GM23338 (cell line): ENCODE measurements at regions not wholly inside any gene's neighbourhood (a gene's known extent, or its start where the extent isn't known, plus 50 kb on each side); places are given as distances from the start of the nearest gene placed in this dataset.

ENCODE experiments used
- ATAC-seq: fragments of 200-7000 bp; cut with Tn5 transposase; 3 replicates; pipeline ENCODE4 v1.9.1; 2020
- DNase-seq: peaks from one replicate; pipeline ENCODE4 v3.0.0-alpha.2; 2015; ENCODE audit warnings: low spot score
- H2AFZ ChIP-seq: fragments of 200-600 bp; sonication (generic); 2 replicates; pipeline ENCODE4 v1.8.0; 2016; ENCODE audit warnings: antibody characterized with exemption, mild to moderate bottlenecking, moderate library complexity
- H3F3A ChIP-seq: fragments of 200-600 bp; sonication (generic); replicated peaks from 2 replicates; pipeline ENCODE4 v1.8.0; 2017; ENCODE audit warnings: antibody characterized with exemption, mixed run types, low read depth
- H3K27ac ChIP-seq: fragments of 200-600 bp; sonication (generic); 2 replicates; pipeline ENCODE4 v1.6.1; 2016; ENCODE audit warnings: low read depth
- H3K27me3 ChIP-seq: fragments of 200-600 bp; sonication (generic); 2 replicates; pipeline ENCODE4 v1.8.0; 2016; ENCODE audit warnings: mild to moderate bottlenecking, mixed run types, moderate library complexity; ENCODE audit not compliant: insufficient read depth
- H3K36me3 ChIP-seq: fragments of 200-600 bp; sonication (generic); 2 replicates; pipeline ENCODE4 v1.8.0; 2016; ENCODE audit warnings: mild to moderate bottlenecking; ENCODE audit not compliant: insufficient read depth
- H3K4me1 ChIP-seq: fragments of 200-600 bp; sonication (generic); 2 replicates; pipeline ENCODE4 v1.8.0; 2016; ENCODE audit warnings: mild to moderate bottlenecking, moderate library complexity; ENCODE audit not compliant: insufficient read depth
- H3K4me2 ChIP-seq: fragments of 200-600 bp; sonication (generic); 2 replicates; pipeline ENCODE4 v1.7.1; 2017; ENCODE audit warnings: mixed run types
- H3K4me3 ChIP-seq: fragments of 200-600 bp; sonication (generic); 2 replicates; pipeline ENCODE4 v1.6.1; 2016; ENCODE audit warnings: mixed run types
- H3K79me2 ChIP-seq: fragments of 200-600 bp; sonication (generic); replicated peaks from 2 replicates; pipeline ENCODE4 v1.8.0; 2017; ENCODE audit warnings: mild to moderate bottlenecking; ENCODE audit not compliant: insufficient read depth
- H3K9me2 ChIP-seq: fragments of 200-600 bp; sonication (generic); 2 replicates; pipeline ENCODE4 v1.8.0; 2017; ENCODE audit not compliant: insufficient read depth
- H4K20me1 ChIP-seq: fragments of 200-600 bp; sonication (generic); replicated peaks from 2 replicates; pipeline ENCODE4 v1.8.0; 2017; ENCODE audit warnings: mild to moderate bottlenecking; ENCODE audit not compliant: insufficient read depth
- H3K27ac Mint-ChIP-seq: 2 replicates; pipeline ENCODE4 v1.8.0; 2020; ENCODE audit warnings: inconsistent platforms, mild to moderate bottlenecking, moderate library complexity, mixed read lengths
- H3K27me3 Mint-ChIP-seq: 3 replicates; pipeline ENCODE4 v1.8.0; 2022; ENCODE audit warnings: low read depth, mild to moderate bottlenecking, moderate library complexity, mixed read lengths, inconsistent platforms; ENCODE audit not compliant: insufficient read depth, poor library complexity
- H3K36me3 Mint-ChIP-seq: 3 replicates; pipeline ENCODE4 v1.8.0; 2021; ENCODE audit warnings: low read depth, mild to moderate bottlenecking, inconsistent platforms, moderate library complexity, mixed read lengths
- H3K4me1 Mint-ChIP-seq: 3 replicates; pipeline ENCODE4 v1.8.0; 2020; ENCODE audit warnings: mild to moderate bottlenecking, inconsistent platforms, mixed read lengths
- H3K4me3 Mint-ChIP-seq: 3 replicates; pipeline ENCODE4 v1.8.0; 2021; ENCODE audit warnings: moderate library complexity, mild to moderate bottlenecking, inconsistent platforms, mixed read lengths
- H3K9me3 Mint-ChIP-seq: 3 replicates; pipeline ENCODE4 v1.8.0; 2020; ENCODE audit warnings: moderate library complexity, mild to moderate bottlenecking, inconsistent platforms, mixed read lengths
- CREB1 ChIP-seq: fragments of 250-450 bp; sonication (Bioruptor Pico); IDR thresholded peaks from 2 replicates; pipeline ENCODE4 v1.5.0; 2020; ENCODE audit warnings: low read depth, mild to moderate bottlenecking, moderate library complexity
- CTCF ChIP-seq, 2 experiments: fragments of 200-600 bp in 1 of 2; sonication (generic) in 1 of 2; conservative IDR thresholded peaks; 2 replicates each; pipeline versions ENCODE4 v1.5.1 to v1.6.1; 2016 to 2017; ENCODE audit warnings: antibody characterized with exemption in 2 of 2, low read depth in 2 of 2, mild to moderate bottlenecking in 2 of 2, moderate library complexity in 1 of 2
- ETS1 ChIP-seq: IDR thresholded peaks from 2 replicates; pipeline ENCODE4 v1.6.1; 2016; ENCODE audit warnings: antibody characterized with exemption
- EZH2 ChIP-seq: fragments of 200-600 bp; sonication (generic); IDR thresholded peaks from one replicate; pipeline ENCODE4 v1.8.0; 2017; ENCODE audit warnings: antibody characterized with exemption, mild to moderate bottlenecking, low read depth; ENCODE audit not compliant: unreplicated experiment
- EZH2phosphoT487 ChIP-seq: fragments of 200-600 bp; sonication (generic); IDR thresholded peaks from one replicate; pipeline ENCODE4 v1.8.1; 2018; ENCODE audit warnings: antibody characterized with exemption; ENCODE audit not compliant: unreplicated experiment
- JUNB ChIP-seq: IDR thresholded peaks from one replicate; pipeline ENCODE4 v1.6.1; 2016; ENCODE audit warnings: antibody characterized with exemption; ENCODE audit not compliant: unreplicated experiment
- NANOG ChIP-seq: IDR thresholded peaks from 2 replicates; pipeline ENCODE4 v1.6.1; 2016; ENCODE audit warnings: antibody characterized with exemption, borderline replicate concordance
- POLR2AphosphoS5 ChIP-seq: IDR thresholded peaks from 2 replicates; pipeline ENCODE4 v1.6.1; 2016; ENCODE audit warnings: antibody characterized with exemption, low read depth
- REST ChIP-seq: IDR thresholded peaks from one replicate; pipeline ENCODE4 v1.6.1; 2018; ENCODE audit warnings: antibody characterized with exemption; ENCODE audit not compliant: unreplicated experiment
- STAT1 ChIP-seq: IDR thresholded peaks from one replicate; pipeline ENCODE4 v1.6.1; 2016; ENCODE audit warnings: antibody characterized with exemption; ENCODE audit not compliant: unreplicated experiment
- ZNF114 ChIP-seq: fragments of 250-450 bp; sonication (Bioruptor Pico); IDR thresholded peaks from 2 replicates; pipeline ENCODE4 v1.5.0; 2020; ENCODE audit warnings: mild to moderate bottlenecking, moderate library complexity
- ZNF331 ChIP-seq: fragments of 250-450 bp; sonication (Bioruptor Pico); IDR thresholded peaks from 2 replicates; pipeline ENCODE4 v1.5.0; 2020; ENCODE audit warnings: low read depth, mild to moderate bottlenecking, moderate library complexity
- ZNF462 ChIP-seq: fragments of 250-450 bp; sonication (Bioruptor Pico); IDR thresholded peaks from 2 replicates; pipeline ENCODE4 v1.5.0; 2020; ENCODE audit warnings: mild to moderate bottlenecking, moderate library complexity

GRCh38 chr1:221992427-221992826, 250.5 kb upstream of the DUSP10 start:
- Mint-ChIP-seq H3K4me3 (no peak overlapping the region), H3K27ac (no peak overlapping the region), H3K27me3 (no peaks in the 10 kb centered on the region), H3K4me1 (peaks cover 4% of the 10 kb centered on the region; the same call in 2 of the 3 replicates), H3K36me3 (no peaks in the 10 kb centered on the region), H3K9me3 (no peaks in the 10 kb centered on the region; the same call in 2 of the 3 replicates)
- H4K20me1 ChIP-seq = no peaks in the 10 kb centered on the region
- no peak overlapping the region for H2AFZ ChIP-seq
- H3K4me1 ChIP-seq = no peaks in the 10 kb centered on the region
- TF ChIP-seq CREB1 (CRISPR knock-in tag) = no peak
- TF ChIP-seq ZNF331 = no peak
- no peak for TF ChIP-seq CTCF (conservative IDR thresholded peaks at IDR 0.05; ENCODE audit: low read depth in 2 of 2)
- no peak for TF ChIP-seq ETS1
- no peak for TF ChIP-seq ZNF462 (CRISPR knock-in tag)
- TF ChIP-seq JUNB = no peak
- no peak for TF ChIP-seq ZNF114
- TF ChIP-seq EZH2 = no peak
- TF ChIP-seq EZH2phosphoT487 = no peak
- TF ChIP-seq POLR2AphosphoS5 = no peak
- TF ChIP-seq STAT1 = no peak
- no peak for TF ChIP-seq REST
- TF ChIP-seq NANOG = no peak
- no peak overlapping the region for H3K27ac ChIP-seq
- no peak for DNase-seq
- no peaks in the 10 kb centered on the region for H3K79me2 ChIP-seq
- H3K4me2 ChIP-seq = no peak overlapping the region
- H3K36me3 ChIP-seq = no peaks in the 10 kb centered on the region
- no peaks in the 10 kb centered on the region for H3F3A ChIP-seq
- no peaks in the 10 kb centered on the region for H3K27me3 ChIP-seq
- H3K9me2 ChIP-seq = peaks cover 7% of the 10 kb centered on the region; the same call in 1 of the 2 replicates
- no peak for ATAC-seq
- no peak overlapping the region for H3K4me3 ChIP-seq
